A673 (cell line): ENCODE measurements at regions not wholly inside any gene's neighbourhood (a gene's known extent, or its start where the extent isn't known, plus 50 kb on each side); places are given as distances from the start of the nearest gene placed in this dataset.

Source experiments
- EZH2 ChIP-seq: fragments of 200-600 bp; sonication (generic); IDR thresholded peaks from 2 replicates; pipeline ENCODE4 v1.6.1; 2017; ENCODE audit warnings: borderline replicate concordance, low read depth, mild to moderate bottlenecking, mixed read lengths, antibody characterized with exemption, low read length; ENCODE audit not compliant: poor library complexity, severe bottlenecking
- TF ChIP-seq, protein P1 (sequence below): fragments of 300-800, 200-600 bp; sonication (generic); conservative IDR thresholded peaks from 2 replicates; pipeline ENCODE4 v1.5.1; 2017; ENCODE audit warnings: low read depth, mild to moderate bottlenecking, antibody characterized with exemption, low read length, moderate library complexity, mixed read lengths

- TF ChIP-seq, protein P1, sequence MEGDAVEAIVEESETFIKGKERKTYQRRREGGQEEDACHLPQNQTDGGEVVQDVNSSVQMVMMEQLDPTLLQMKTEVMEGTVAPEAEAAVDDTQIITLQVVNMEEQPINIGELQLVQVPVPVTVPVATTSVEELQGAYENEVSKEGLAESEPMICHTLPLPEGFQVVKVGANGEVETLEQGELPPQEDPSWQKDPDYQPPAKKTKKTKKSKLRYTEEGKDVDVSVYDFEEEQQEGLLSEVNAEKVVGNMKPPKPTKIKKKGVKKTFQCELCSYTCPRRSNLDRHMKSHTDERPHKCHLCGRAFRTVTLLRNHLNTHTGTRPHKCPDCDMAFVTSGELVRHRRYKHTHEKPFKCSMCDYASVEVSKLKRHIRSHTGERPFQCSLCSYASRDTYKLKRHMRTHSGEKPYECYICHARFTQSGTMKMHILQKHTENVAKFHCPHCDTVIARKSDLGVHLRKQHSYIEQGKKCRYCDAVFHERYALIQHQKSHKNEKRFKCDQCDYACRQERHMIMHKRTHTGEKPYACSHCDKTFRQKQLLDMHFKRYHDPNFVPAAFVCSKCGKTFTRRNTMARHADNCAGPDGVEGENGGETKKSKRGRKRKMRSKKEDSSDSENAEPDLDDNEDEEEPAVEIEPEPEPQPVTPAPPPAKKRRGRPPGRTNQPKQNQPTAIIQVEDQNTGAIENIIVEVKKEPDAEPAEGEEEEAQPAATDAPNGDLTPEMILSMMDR, result no peak
- TF ChIP-seq EZH2, result no peak
These were observed 172.3 kb downstream of the ADGRL4 start for GRCh38 chr1:78834201-78834741.
